NCI-H146 (cell line): ENCODE measurements at regions not wholly inside any gene's neighbourhood (a gene's known extent, or its start where the extent isn't known, plus 50 kb on each side); places are given as distances from the start of the nearest gene placed in this dataset.
"Not testable (repeated sequence)": the region's sequence is repeated elsewhere in the genome, so short reads cannot be mapped to it uniquely, and the experiment has no call there.

Source experiments
- DNase-seq: peaks from one replicate; lab custom pipeline; 2025; lab: John Stamatoyannopoulos, UW

DNA sequence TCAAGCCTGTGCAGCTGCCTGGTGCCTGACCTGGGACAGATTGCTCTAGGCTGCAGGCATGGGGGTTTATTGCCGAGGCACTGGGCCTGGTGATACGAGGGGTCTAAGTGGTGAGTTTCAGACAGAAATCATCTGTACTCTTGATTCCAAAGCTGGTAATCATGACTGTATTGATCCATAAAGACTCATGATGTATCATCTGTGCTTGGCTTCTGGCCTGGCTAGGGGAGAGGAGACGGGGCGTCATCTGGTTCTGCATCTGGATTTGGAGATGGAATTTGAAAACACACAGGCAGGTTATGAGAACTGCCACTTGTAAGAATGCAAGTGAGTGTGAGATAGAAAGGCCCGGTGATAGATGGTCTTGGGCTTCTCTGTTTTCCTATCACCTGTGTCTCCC, 337.4 kb upstream of the C2CD4B start:
- DNase-seq = no peak

DNA sequence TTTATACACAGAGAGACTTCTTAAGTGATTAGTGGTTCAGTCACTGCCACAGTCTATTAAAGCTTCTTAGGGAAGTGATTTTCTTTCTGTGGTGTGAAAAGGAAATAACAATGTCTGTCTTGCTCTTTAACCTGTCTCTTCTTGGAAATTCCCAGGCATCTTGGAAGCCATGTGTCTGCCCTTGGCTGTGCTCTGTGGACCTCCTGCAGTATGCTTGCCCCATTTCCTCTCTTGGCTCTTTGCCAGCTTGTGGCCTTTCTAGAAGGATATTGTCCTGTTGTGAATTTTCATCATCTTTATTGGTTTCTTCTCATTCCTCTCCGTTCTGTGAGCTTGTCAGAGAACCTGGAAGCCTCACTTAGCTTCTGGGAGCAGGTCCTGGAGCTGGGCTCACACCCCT, 338.4 kb upstream of the C2CD4B start:
- DNase-seq = no peak

DNA sequence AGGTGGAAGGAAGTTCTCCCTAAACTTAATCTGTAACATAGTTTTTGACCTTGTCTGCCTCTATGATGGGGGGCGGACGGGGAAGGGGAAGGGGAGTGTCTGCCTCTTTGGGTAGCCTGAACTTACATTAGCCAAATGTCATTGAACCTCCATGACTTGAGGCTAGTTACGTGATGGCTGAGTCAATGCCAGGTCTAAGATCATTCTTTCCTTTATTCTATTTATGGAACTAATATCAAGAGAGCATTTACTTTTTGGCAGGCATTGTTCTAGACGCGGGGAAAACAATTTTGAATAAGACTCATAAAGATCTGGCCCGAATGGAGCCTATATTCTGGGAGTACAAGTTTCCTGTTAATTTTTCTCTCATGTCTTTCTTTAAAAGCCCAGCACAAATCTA, 340.7 kb upstream of the C2CD4B start:
- no peak for DNase-seq

DNA sequence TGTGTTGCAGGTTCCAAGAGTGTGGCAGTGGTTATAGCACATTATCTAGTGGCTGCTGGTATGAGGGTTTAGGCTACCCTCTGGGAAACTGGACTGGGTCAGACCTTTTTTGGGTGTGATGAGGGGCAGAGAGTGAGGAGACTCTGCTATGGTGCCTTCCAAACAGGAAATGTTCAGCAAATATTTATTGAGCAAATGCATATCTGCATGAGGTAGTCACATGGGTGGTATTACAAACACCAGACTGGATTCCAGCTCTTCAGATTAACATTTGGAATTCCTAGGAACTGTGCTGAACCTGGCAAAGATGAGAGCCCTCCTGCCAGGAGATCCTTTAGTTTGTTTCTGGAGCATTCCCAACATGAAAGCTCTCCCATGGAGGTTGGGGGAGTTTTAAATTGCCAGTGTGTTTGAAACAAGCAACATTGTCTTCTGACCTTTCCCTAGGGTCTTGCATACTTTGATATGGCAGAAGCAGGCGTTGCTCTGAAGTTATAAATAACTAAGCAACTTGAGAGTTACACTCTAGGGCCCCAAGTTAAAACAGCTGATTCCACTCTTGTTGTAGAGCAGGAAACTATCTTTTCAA, 341.2 kb upstream of the C2CD4B start:
- no peak for DNase-seq

DNA sequence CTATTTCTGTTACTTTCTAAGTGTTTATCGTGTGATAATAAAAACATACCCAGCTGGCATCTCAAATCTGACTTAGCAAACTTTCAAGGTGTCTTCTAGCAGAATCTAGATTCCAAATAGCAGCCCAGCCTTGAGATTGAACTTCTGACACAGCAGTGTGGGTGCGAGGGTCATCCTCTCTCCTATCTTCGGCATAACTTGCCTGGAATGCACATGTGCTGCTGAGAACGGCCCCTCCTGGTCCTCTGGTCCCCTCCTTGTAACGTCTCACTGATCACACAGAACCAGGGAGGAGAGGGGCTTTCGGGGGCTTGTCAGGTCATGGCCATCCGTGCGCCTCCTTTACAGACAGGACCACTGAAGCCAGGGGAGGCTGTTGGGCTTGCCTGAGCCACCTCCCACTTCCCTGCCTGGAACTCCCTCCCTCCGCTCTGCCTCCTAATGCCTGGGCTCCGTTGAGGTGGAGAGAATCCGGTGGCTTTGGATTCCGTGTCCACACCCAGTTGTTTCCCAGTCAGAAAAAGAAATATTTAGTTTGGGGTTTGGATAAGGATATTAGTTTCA, 344.4 kb upstream of the C2CD4B start:
- no peak for DNase-seq

DNA sequence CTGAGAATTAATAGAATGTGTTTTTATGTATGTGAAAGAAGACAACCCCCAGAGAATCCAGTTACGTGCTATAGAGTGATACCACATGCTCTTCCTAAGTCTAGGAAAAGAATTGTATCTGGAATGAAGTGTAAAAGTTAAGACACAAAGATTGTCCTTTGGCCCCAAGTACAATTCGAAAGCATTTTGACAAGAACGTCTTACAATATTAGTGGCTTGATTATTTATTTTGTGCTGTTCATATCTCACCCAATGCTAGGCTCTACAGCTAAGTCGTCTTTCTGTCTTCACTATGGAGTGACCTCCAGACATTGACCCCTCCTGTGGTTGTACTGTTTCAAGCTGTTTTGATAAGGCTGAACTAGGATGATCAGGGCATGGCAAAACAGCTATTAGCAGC, 345.7 kb upstream of the C2CD4B start:
- no peak for DNase-seq

DNA sequence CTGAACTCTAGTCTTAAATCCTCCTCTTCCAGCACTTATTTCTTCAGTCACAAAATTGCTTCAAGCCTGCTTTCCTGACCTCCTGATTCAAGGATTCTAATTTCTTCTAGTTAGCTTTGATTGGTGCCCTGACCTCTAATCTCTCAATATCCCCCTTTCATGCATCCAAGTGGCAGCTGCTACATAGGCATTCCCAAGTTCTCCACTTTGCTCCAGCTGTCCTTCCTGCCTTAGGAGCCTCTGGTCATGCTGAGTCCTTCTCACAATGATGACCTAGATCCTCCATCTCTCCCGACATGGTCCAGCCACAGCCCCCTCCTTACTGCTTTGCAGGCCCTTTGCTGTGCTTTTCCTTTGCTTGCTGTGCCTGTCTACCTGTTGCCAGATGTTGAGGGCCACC, 347.8 kb upstream of the C2CD4B start:
- DNase-seq = no peak

DNA sequence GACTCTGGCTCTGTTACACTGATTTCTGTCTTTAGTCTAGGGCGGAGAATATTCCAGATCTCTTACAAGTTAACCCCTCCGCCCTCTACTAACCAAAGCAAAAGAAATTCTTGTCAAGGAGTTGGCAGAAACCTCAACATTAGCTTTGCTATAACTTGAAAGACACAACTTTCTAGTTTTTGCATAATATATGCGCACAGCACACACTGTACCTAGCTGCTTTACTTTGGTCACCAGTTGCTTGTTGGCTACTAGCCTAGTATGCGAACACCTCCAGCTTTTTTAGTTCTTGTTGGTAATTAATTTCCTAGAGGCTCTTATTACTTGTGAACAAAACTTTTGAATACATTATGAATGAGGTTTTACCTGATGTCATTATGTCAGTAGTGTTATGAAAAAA, 348.8 kb upstream of the C2CD4B start:
- DNase-seq = no peak

DNA sequence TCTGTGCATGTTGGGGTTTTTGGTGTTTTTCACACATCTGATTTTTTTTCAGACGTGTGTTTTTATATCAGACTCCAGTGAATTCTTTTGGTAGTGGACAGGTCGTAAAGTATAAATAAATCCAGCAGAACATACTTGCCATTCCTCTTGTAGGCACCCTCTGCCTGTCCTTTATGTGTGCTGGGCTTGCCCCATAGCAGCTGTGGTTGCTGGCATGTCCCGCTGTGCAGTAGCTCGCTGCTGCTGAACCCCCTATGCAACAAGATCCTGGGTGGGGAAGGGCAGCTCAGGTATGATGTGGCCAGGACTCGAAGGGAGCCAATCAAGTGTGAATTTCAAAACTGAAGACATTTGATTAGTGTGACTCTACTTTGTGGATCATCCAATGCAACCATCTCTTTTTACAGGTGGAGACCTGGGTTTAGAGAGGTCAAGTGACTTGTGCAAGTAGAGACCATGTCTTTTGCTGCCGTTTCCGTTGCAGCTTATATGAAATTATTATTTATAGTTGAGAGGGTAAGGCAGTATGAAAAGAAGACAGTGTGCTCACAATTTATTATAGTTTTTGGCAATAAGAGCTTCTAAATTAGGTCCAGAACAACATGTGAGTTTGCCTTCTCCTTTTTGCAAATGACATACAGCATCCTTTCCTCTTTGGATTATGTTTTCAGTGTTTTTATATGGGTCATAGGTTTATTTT, 350.8 kb upstream of the C2CD4B start:
- no peak for DNase-seq

DNA sequence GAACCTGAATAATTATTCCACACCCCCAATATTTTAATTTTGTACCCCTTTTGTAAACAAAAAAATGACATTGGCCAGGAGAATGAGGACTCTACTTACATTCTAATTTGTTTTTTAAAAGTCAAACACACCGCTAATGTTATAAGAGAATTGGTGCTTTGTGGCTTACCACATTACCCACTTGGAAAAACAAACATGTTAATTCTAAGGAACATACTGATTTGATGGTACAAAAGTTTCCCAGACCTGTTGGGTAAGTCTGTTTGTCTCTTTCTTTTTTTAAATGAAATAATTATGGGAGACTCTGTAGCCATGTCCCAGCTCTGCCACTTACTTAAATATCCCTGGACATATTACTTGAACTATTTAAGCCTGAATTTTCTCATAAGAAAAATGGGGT, 352.5 kb upstream of the C2CD4B start:
- DNase-seq = no peak

DNA sequence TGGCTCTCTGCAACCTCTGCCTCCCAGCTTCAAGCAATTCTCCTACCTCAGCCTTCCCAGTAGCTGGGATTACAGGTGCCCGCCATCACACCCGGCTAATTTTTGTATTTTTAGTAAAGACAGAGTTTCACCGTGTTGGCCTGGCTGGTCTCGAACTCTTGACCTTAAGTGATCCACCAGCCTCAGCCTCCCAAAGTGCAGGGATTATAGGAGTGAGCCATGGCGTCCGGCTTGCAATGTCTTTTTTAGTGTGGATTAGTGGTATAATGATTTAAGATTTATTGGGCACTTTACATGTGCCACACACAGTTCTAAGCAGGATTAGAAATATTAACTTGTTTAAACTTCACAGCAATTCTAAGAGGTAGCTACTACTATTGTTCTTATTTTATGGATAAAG, 353.6 kb upstream of the C2CD4B start:
- not testable (repeated sequence) for DNase-seq

DNA sequence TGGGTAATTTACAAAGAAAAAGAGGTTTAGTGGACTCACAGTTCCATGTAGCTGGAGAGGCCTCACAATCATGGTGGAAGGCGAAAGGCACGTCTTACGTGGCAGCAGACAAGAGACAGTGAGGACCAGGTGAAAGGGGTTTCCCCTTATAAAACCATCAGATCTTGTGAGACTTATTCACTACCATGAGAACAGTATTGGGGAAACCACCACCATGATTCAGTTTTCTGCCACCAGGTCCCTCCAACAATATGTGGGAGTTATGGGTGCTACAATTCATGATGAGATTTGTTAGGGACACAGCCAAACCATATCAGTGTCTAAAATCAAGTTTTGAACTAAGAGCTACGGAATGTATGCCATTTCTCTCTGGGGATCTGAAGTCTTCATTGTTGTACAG, 354.8 kb upstream of the C2CD4B start:
- no peak for DNase-seq

DNA sequence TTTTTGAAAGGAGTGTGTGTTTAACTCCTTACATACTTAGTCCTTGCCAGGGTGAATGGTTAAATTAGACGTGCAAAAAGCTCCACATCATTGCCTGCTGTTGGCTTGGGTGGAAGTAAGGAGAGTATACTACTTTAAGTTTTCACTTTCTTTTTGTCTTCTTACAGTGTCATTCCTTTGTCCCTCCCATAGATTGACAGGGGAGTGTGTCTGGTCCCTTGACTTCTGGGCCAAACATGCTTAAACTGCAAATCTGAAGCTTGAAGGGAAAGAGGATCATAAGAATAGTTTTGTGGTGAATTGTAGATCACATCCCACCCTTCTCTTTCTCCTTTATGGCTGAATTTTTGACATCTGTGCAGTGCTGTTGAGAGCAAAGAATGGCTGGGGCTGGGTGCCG, 355.8 kb upstream of the C2CD4B start:
- no peak for DNase-seq

DNA sequence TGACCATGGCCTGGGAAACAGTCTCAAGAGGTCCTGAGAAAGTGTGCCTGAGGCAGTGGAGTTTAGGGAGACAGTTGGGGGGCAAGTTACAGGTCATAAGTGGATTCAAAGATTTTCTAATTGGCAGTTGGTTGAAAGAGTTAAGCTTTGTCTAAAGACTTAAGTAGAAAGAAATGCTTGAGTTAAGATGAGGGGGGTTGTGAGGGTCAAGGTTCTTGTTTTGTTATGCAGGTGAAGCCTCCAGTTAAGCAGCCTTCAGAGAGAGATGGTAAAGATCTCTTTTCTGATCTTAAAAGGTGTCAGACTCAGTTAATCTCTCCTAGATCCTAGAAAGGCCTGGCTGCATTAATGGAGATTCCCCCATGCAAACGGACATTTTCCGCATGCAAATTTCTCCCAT, 356.3 kb upstream of the C2CD4B start:
- no peak for DNase-seq

DNA sequence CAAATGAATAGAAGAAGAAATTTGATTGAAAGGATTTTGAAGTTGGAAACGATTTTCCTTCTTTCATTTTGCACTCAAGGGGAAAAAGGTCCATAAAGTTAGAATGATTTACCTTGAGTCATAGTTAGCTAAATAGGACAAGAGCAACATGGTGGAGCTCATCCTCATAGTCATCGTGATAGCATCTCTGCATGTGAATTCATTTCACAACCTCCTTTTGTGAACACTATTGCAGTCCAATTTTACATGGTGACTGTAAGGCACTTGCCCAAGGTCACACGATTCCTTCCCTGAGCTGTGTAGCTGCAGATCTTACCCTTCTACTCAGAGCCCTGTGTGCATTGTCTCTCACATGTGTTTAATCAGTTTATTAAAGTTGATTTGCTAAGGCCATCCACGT, 359.8 kb upstream of the C2CD4B start:
- DNase-seq = no peak

DNA sequence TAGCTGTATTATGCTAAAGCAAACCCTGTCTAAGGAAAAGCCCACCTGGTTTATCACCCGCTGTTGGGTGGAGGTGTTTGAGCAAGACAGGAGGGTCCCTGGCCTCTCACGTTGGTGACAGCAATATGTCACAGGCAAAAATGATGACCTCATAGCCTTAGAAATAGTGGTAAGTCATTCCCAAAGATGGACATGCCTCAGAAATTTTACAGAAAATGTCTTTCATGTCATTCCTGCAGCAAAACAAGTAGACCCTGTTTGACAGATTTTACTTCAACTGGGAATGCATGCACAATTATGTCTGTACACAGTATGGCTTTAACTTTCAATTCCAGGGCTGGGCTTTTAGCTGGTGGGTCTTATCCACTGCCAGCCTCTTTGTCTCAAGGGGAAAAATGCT, 362.3 kb upstream of the C2CD4B start:
- DNase-seq = no peak

DNA sequence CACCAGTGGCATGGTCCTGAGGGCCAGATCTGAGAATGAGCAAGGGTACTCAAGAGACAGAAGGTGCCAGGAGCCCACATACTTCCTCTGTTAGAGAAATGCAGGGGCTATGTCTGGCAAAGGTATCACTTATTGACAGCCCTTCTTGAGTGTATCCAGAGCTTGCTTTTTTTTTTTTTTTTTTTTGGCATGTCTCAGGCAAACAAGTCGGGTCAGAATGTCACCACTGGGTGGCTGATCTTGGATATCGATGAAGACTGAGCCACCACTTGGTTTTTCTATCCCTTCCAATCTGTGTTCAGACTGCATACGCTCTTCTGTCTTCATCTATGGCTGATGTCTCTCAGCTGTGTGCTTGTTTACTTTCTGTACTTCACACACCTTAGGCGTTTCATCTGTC, 363.4 kb upstream of the C2CD4B start:
- no peak for DNase-seq

DNA sequence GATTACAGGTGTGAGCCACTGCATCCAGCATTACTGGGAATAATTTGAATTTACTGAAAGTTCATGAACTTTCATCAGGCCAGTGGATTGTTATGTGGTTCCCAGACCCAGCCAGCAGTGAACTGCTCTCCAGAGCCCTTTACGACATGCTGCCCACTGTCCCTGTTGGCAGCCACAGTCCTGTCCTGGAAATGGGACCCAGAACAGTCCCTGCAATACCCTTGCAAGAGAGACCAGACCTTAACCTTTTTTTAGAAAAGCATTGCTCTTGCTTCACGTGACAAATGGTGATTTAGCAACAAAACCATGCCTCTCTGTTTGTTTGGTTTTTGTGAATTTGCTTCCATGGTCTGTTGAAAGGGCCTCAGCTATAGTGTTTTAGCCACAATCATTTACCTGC, 367.3 kb upstream of the C2CD4B start:
- no peak for DNase-seq

DNA sequence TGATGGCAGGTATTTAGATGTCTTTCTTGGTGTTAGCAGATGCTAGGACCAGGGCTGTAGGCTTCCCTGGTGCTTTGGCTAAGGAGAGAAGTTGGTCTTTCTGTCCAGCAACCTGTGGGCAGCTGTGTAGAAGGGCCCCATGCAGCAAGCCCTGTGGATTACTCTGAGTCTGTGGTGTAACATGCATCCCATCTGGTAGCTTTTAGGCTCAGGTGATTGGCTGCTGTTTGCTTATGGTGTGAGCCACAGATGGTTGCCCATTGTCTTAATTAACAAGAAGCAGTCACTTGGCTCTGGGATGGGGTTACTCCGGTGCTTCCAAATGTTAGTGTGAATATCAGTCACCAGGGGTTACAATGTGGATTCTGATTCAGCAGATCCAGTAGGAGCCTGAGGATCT, 368.6 kb upstream of the C2CD4B start:
- DNase-seq = no peak

DNA sequence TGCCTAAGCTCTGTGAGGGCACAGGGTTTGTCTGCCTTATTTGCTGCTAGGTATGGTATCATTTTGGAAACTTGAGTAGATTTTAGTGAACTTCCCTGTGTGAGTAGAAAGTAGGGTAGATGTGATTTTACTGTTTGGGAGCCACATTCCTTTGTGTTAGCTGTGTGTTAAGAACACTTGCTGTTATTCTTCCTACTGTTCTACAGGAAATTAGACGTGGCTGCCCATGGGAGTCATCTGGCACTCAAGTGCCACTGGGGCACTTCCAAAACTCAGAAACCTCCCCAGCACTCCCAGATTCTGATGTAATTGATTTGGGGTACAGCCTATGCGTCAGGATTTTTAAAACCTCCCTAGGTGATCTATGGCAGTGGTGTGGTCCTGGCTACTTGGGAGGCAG, 369.9 kb upstream of the C2CD4B start:
- no peak for DNase-seq

DNA sequence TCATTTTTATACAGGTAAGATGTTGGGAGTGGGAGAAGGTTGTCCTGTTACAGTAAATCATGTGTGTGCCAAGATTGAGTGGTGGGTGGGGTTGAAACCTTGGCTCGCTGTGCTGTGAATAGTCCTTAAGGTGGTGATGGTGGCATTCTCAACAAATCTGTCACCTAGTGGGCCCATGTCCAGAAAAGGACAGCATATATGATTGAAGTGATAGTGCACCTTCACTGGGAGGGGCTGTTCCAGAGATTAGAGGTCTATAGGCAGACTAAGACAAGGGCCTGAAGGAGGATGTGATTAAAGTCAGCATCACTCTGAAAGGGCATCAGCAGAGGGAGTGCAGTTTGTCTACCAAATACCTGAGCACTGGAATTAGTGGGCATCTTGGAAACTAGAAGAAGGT, 374.2 kb upstream of the C2CD4B start:
- no peak for DNase-seq

DNA sequence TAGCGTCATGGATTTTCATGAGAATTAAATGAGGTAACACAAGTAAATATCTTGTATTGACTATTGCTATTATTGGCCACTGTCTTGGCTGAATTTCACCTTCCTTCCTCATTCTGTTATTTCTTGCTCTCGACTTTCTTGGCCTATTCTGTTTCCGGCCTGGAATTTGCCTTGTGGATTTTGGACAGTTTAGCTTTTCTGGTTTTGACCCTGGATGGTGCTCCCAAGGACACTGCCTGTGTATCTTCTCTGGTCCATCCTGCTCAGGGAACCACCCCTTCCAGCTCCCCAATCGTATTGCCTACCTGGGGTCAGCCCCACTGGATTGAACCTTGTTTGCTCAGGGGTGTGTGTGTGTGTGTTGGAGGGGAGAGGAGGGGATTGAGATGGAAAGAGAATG, 376.2 kb upstream of the C2CD4B start:
- DNase-seq = no peak

DNA sequence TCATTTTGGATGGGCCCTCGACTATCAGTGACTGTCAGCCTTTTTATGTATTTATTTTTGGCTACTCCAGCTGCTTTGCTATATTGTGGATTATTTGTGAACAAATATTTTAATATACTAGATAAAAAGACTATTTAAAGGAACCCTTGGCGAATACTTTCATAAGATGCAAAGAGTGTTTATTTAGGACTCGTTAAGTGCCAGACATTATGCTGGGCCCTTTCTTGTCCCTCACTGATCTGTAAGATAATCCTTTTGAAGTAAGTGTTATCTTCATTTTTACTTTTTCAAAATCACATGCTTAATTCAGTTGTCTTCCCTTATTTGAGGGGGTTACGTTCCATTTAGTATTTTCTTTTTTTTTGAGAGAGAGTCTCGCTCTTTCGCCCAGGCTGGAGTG, 376.8 kb upstream of the C2CD4B start:
- DNase-seq = no peak

DNA sequence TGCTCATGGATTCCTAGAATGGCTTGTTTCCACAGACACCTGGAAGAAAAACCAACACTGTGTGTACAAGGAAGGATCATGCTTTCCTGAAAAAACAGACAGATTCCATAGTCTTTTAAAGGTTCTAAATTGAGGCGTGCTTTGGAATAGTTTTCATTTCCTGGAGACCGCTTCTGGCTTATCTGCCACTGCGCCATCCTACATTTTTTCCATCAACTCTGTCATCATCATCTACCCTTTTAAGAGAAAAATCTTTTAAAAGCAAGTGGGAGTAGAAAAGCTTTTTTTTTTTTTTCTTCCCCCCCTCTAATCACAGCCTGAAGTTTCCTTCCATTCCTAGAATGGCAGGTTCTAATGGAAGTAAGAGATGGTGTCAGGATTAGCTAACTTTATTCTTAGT, 379.4 kb upstream of the C2CD4B start:
- no peak for DNase-seq
